Suppressor macrophage (primary cell): ENCODE measurements at regions not wholly inside any gene's neighbourhood (a gene's known extent, or its start where the extent isn't known, plus 50 kb on each side); places are given as distances from the start of the nearest gene placed in this dataset.
A peak's percentile ranks its signal among the peaks of the same experiment; 100 is the strongest.

Source experiments
- DNase-seq, 4 experiments: peaks; one replicate each; pipeline ENCODE4 v3.0.0-alpha.2; 2020 to 2022

DNA sequence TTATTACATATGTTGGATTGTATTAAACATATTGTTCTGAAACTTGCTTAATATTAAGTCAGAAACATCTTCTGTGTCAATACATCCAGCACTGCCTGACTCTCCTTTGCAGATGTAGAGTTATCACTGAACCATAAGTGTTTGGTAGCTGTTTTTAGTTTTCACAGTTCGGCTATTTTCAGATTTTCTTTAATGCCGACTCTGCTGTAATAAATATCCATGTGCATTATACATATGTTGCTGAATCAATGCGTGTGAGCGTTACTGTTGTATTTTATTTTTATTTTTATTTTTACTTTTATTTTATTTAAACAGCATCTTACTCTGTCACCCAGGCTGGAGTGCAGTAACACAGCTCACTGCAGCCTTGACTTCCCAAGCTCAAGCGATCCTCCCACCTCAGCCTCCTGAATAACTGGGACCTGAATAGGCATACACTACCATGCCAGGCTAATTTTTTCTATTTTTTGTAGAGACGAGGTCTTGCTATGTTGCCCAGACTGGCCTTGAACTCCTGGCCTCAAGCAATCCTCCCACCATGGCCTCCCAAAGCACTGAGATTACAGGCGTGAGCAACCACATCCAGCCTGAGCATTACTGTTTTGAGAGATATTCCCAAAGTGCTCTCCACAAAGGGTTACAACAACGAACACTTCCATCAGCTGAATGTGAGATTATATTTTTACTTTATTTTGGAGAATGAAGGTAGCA, 50.7 kb upstream of the NOCT start:
- no peak for DNase-seq

DNA sequence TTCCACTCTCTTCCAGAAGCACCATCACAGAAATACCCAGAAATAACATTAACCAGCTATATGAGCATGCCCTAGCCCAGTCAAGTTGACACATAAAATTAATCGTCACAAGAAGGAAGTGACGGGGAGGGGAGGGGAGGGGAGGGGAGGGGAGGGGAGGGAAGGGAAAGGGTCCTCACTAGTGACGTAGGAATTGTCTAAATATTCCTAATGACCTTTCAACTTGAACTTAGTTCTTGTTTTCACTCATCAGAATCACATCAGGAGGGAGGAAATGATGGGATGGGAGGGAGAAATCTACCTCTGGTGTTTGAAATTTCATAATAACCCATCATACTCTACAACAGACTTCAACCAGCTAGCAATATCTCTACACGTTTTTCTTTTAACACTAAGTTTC, 52.2 kb upstream of the NOCT start:
- DNase-seq, result peak in 1 of 4 experiments; percentile 31

DNA sequence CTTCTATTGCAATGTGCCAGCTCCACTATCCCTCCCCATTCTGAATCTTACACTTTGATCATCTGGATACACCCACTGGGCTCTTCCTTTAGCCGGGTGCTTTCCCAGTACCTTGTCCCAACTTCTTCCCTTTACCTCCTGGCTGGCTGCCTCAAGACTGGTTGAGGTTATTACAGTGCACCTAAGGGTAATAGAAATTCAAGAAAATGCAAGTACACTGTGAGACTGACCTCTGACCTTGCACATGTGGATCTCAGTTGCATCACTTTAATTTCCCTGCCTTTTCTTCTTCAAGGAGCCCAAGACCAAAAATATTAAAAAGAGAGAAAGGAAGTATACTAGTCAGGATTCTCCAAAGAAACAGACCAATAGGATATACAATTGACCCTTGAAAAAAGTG, 53.9 kb upstream of the NOCT start:
- DNase-seq, result peak in 2 of 4 experiments; percentile 12 to 24

- no peak for DNase-seq
These were observed 54.5 kb upstream of the NOCT start for GRCh38 chr4:138961129-138961528.

- no peak for DNase-seq
These were observed 55.3 kb upstream of the NOCT start for GRCh38 chr4:138960175-138960710.

DNA sequence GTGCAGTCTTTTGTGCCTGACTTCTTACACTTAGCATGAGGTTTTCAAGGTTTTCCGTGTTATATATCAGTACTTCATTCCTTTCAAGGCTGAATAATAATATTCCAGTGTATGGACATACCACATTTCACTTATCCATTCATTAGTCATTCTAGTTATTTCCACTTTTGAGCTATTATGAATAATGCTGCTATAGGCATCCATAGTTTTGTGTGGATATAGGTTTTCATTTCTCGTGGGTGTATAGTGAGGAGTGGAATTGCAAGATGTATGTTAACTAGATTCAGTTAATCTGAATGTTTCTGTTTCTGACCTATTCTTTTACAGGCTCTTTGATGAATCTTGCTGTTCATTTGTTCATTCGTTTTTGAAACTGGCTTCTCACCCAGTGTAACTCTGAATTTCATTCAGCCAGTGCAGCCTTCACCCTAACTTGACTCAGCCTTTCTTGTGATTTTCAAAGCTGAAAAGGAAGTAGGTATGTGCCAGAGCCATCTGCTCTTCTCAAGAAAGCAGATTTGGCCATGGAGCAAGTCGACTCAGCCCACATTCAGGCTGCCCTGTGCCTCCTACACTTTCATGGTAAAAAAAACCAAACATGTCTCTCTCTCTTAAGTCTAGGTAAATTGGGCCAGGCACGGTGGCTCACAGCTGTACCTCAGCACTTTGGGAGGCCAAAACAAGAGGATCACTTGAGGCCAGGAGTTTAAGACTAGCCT, 56.3 kb upstream of the NOCT start:
- peak; percentile 50 to 83 (median 78) for DNase-seq

- DNase-seq, result peak in 3 of 4 experiments; percentile 48 to 61 (median 61)
These were observed 57.1 kb upstream of the NOCT start for GRCh38 chr4:138958519-138958918.

- DNase-seq, result peak in 2 of 4 experiments; percentile 19 to 36
These were observed 58.3 kb upstream of the NOCT start for GRCh38 chr4:138957302-138957701.

GRCh38 chr4:138954428-138954827, 61.2 kb upstream of the NOCT start:
- DNase-seq, result no peak

DNA sequence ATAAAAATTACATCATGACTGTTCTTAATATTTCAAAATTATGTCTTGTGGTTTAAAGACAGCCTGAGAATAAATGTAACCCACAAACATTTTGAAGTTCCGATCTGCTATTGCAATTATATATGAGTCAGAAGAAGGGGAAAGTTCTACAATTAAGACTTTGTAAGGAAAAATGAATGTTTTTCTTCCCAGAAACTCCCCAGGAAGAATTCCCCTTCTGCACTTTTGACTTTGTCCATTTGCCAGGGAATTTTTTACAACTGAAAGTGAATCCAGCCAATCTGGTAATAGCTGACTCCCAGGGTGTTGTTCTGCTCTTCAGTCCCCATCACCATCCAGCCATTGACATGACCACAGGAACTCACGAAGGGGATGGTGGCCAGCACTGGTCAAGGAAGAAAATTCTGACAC, 61.6 kb upstream of the NOCT start:
- peak; percentile 31 to 74 (median 54) for DNase-seq

DNA sequence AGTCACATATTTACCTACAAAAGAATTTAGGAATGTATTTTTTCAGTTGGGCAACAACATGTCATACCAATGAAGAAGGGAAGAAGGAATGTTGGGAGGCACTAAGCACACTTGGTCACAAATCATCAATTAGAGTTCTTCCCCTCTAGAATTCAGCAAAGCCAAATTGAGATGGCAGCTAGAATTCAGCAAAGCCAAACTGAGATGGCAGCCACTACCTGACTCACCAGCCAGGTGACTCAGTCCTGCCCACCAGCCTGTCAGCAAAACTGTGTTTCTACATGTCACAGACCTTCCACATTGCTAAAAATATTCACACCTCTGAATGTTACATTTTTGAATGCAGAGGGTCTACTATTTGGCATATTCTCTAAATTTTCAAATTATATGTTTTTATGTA, 63.2 kb upstream of the NOCT start:
- DNase-seq, result peak in 2 of 4 experiments; percentile 38 to 48

DNA sequence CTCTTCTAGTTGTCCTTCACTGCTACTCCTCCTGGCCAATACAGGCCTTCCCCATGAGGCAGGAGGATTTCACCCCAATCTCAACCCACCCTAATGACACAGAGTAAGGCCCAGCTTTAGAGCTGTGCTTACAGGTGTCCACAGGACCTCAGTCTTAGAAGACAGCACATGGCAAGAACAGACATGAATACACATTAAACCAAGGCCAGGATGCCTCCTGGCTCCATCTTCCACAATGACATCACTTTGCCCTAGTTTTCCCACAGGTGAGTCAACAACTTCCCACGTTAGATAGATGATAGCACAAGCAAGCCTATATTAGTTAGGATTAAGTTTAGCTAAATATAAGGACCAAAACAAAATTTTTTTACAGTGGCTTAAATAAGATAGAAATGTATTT, 63.8 kb upstream of the NOCT start:
- no peak for DNase-seq

- no peak for DNase-seq
These were observed 65.7 kb upstream of the NOCT start for GRCh38 chr4:138949866-138950265.

DNA sequence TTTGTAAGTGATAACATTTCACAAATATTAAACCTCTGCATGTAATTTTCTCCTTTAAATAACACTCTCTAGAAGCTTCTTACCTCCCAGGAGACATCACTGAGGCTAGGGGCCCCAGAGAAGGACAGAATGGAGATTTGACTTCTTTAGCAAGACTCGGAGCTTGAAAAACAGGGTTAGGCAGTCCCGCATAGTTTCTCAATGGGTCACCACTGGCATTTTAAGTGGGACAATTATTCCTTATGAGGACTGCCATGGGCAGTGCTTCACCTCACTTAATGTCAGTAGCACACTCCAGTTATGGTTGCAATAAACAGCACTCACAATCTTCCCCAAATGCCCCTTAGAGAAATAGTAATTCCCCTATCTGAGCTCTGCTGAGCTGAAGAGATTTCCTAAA, 66.7 kb upstream of the NOCT start:
- no peak for DNase-seq

GRCh38 chr4:138946306-138946705, 69.3 kb upstream of the NOCT start:
- DNase-seq, result no peak

DNA sequence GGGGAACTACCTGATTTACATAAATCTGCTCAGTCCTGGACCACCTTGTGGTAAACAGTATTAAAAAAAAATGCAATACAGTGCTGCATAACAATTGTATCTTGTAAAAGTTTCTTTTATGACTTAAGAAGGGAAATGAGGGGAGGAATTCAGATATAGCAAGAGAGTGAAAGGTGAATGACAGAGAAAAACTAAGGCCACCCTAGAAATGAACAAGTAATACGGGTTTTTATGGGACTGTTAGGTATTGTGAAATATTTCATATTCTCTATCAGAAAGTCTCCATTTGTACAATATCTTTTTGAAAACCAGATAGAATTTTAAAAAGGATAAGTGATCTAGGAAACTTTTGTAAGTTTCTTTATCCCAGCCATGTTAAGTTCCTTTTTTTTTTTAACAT, 69.7 kb upstream of the NOCT start:
- DNase-seq, result no peak

- no peak for DNase-seq
These were observed 70.2 kb upstream of the NOCT start for GRCh38 chr4:138945401-138945800.

DNA sequence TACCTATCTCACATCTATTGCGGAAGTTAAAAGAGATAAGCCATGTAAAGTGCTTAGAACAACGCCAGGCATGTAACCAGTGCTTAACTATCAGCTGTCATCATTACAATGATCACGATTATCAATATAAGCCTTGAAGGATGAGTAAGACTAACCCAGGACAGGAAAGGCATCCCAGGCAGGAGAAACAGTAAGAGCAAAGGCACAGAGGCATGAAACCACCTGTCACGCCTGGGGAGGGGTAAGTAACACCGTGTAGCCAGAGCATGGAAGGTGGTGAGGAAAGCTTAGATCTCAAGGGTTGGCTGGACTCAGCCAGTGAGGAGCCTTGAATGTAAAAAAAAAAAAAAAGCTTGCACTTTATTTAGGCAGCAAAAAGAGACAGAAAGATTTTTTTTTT, 71.7 kb upstream of the NOCT start:
- DNase-seq, result no peak

GRCh38 chr4:138941037-138941436, 74.5 kb upstream of the NOCT start:
- DNase-seq, result no peak

GRCh38 chr4:138939960-138940359, 75.6 kb upstream of the NOCT start:
- no peak for DNase-seq

DNA sequence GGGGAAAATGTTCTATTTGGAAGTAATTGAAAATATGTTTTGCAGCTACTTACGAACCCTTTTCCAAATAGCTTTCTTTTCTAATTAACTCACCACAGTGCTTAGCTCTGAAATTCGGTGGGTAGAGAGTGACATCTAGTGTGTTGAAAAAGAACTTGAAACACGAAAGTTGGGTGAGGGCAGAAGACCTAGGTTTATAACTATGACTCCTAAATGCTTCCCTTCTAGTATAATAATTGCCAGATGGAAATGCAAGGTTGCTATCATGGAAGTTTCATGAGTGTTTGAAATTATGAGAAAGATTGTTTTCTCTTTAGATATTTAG, 77.3 kb upstream of the NOCT start:
- DNase-seq, result peak; percentile 32 to 68 (median 54)

DNA sequence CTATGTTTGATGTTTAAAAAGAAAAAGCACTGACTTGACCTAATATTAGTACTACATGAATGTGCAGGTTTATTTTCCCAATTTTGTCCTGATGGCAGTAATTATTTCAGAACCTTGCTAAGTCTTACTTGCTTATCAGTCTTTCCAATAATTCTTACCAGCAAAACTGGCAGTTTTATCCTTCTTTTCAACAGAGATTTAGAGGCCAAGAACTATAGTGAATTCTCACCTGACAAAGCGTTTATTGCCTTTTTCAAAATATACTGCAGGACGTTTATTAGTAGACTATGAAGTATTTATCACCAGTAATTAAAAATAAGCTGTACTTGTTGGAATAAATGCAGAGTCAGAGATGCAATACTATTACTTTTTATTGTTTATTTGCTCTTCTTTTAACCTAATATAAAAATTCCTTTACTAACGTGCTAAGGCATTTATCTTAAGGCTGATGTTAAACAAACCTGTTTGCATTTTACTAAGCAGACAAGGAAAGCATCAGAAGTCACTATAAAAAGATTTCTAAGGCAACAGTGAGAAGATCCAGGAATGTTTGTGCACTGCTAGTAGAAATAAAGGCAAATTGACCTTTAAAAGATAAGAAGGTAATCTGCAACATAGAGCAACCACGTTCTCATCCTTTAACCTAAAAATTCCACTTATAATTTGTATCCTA, 80.3 kb upstream of the NOCT start:
- no peak for DNase-seq

DNA sequence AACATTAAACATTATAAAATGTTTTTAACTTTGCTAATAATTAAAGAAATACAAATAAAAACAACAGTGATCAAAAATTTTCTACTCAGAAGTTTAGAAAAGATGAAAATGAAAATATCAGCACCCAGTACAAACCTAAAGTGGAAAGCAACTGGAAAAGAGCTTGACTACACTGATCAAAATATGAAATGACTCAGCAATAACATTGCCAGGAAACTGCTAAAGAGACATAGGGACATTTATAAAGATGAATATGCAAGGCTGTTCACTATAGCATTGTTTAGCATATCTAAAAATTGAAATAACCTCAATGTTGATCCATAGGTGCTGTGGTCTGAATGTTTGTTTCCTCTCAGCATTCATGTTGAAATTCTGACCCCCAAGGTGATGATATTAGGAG, 88.5 kb upstream of the NOCT start:
- DNase-seq, result no peak

DNA sequence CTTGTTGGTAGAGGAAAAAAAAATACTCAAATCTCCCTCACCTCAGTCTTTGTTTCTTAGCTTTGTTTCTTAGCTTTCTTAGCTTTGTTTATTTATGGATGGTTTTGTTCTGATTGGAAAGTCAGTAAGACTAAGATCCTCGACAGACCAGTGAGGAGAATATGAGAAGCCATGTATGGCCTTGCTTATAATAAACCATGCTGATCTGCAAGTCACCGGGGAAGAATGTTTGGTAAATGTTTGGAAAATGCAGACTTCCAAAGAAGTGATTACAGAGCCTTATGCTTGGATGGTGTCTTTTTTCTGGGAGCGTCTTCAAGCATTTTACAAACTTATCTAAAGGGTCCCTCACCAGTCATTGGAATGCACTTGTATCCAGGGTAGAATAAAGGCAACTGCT, 90.1 kb upstream of the NOCT start:
- DNase-seq, result no peak
